CD8-positive, alpha-beta memory T cell (primary cell): ENCODE measurements at regions not wholly inside any gene's neighbourhood (a gene's known extent, or its start where the extent isn't known, plus 50 kb on each side); places are given as distances from the start of the nearest gene placed in this dataset.
A peak's percentile ranks its signal among the peaks of the same experiment; 100 is the strongest.

ENCODE experiments used
- CTCF ChIA-PET: fragments of 350-600 bp; sonication (Branson Sonifier 250); formaldehyde crosslinking; loops from one replicate; lab custom pipeline; 2021; ENCODE audit warnings: antibody characterized with exemption; lab: Charles Lee
- POLR2A ChIA-PET: fragments of 350-600 bp; sonication (Branson Sonifier 250); formaldehyde crosslinking; loops from one replicate; lab custom pipeline; 2021; ENCODE audit warnings: antibody characterized with exemption; lab: Charles Lee
- DNase-seq, 5 donors: peaks; one replicate each; pipeline versions ENCODE4 v3.0.0 to v3.0.0-alpha.2; 2020 to 2022; ENCODE audit warnings: mixed read lengths in 1 of 5
- H3K27ac ChIP-seq: one replicate; pipeline ENCODE4 v1.7.0; 2013; ENCODE audit warnings: low read depth, mild to moderate bottlenecking, low read length, moderate library complexity
- H3K27me3 ChIP-seq: 2 replicates; pipeline ENCODE4 v1.7.0; 2013; ENCODE audit warnings: low read length, mild to moderate bottlenecking; ENCODE audit not compliant: insufficient read depth, poor library complexity, severe bottlenecking
- H3K36me3 ChIP-seq: 2 replicates; pipeline ENCODE4 v1.7.0; 2013; ENCODE audit warnings: mild to moderate bottlenecking, low read length, moderate library complexity; ENCODE audit not compliant: insufficient read depth
- H3K4me1 ChIP-seq: 2 replicates; pipeline ENCODE4 v1.7.0; 2013; ENCODE audit warnings: mild to moderate bottlenecking, low read length, moderate library complexity; ENCODE audit not compliant: insufficient read depth
- H3K4me3 ChIP-seq: 2 replicates; pipeline ENCODE4 v1.7.0; 2013; ENCODE audit warnings: mild to moderate bottlenecking, low read length
- H3K9me3 ChIP-seq: 2 replicates; pipeline ENCODE4 v1.7.0; 2013; ENCODE audit warnings: mild to moderate bottlenecking, low read length
- H3K27ac Mint-ChIP-seq, 8 donors: one replicate each; pipeline ENCODE4 v1.8.0; 2020 to 2021; ENCODE audit warnings: mixed read lengths in 8 of 8, mild to moderate bottlenecking in 6 of 8, inconsistent platforms in 3 of 8, moderate library complexity in 3 of 8
- H3K27me3 Mint-ChIP-seq, 2 donors: one replicate each; pipeline ENCODE4 v1.8.0; 2020 to 2021; ENCODE audit warnings: mixed read lengths in 2 of 2, mild to moderate bottlenecking in 1 of 2, moderate library complexity in 1 of 2
- H3K36me3 Mint-ChIP-seq, 3 donors: one replicate each; pipeline ENCODE4 v1.8.0; 2020 to 2021; ENCODE audit warnings: mixed read lengths in 3 of 3, inconsistent platforms in 1 of 3, mild to moderate bottlenecking in 1 of 3
- H3K4me1 Mint-ChIP-seq, 3 donors: one replicate each; pipeline ENCODE4 v1.8.0; 2020 to 2021; ENCODE audit warnings: mixed read lengths in 3 of 3, inconsistent platforms in 1 of 3, mild to moderate bottlenecking in 1 of 3
- H3K4me3 Mint-ChIP-seq, 7 donors: one replicate each; pipeline ENCODE4 v1.8.0; 2020 to 2021; ENCODE audit warnings: mixed read lengths in 7 of 7, mild to moderate bottlenecking in 6 of 7, moderate library complexity in 4 of 7, inconsistent platforms in 2 of 7
- H3K9me3 Mint-ChIP-seq, 5 donors: one replicate each; pipeline ENCODE4 v1.8.0; 2020 to 2022; ENCODE audit warnings: mixed read lengths in 5 of 5, mild to moderate bottlenecking in 3 of 5, moderate library complexity in 2 of 5, inconsistent platforms in 1 of 5

DNA sequence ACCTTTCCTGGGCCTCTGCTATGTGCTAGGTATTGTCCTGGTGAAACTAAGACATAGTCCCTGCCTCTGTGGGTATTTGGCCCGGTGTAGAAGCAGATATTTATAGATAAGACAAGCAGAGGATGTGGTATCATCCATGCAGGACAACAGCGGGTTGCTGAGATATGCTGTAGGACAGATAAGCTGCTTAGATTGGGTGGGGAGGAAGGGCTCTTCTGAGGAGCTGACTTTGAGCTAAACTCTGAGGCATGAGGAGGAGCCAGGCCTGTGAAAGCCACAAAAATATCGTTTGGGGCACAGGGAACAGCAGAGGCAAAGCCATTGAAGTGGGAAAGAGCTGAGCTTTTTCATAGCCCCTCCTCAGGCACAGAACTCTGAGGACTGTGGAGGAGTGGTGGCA is 492.5 kb upstream of the CFAP20DC start:
- peak overlapping the region in 1 of 8 donors; percentile 55 for H3K27ac Mint-ChIP-seq
- peaks cover 0 to 5% (median 2%) of the 10 kb centered on the region in 3 donors for H3K36me3 Mint-ChIP-seq
- ChIA-PET POLR2A (no interaction called here), CTCF (no interaction called here)
- Histone ChIP-seq H3K4me3 (no peak overlapping the region), H3K4me1 (peaks cover 10% of the 10 kb centered on the region), H3K27me3 (no peaks in the 10 kb centered on the region), H3K9me3 (no peaks in the 10 kb centered on the region), H3K27ac (no peak overlapping the region), H3K36me3 (no peaks in the 10 kb centered on the region)
- no peak overlapping the region for H3K4me3 Mint-ChIP-seq
- no peak for DNase-seq
- peaks cover 0 to 1% of the 10 kb centered on the region in 2 donors for H3K27me3 Mint-ChIP-seq
- no peaks in the 10 kb centered on the region for H3K9me3 Mint-ChIP-seq
- peaks cover 10 to 34% (median 22%) of the 10 kb centered on the region in 3 donors for H3K4me1 Mint-ChIP-seq

DNA sequence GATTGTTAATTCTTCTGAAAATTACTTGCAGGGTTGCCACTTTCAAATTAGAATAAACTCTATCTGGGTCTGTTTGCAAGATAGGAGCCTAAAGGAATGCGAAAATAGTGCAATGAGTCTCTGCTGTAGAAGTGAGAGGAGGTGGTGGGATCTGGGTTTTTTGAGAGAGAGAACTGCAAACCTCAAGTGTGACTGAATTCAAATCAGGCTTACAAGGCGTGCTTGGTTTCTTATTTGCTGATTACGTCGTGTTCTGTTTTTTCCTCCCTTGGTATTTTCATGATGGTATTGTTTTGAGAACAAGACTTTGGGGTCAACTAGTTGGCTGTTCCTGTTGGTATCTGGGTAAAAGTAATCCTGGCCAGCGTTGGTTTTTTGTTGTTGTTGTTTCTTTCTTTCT is 490.9 kb upstream of the CFAP20DC start:
- CTCF ChIA-PET = no interaction called here
- POLR2A ChIA-PET = no interaction called here
- Histone ChIP-seq H3K27ac (no peak overlapping the region), H3K27me3 (no peaks in the 10 kb centered on the region), H3K4me1 (peaks cover 10% of the 10 kb centered on the region), H3K36me3 (no peaks in the 10 kb centered on the region), H3K9me3 (no peaks in the 10 kb centered on the region), H3K4me3 (no peak overlapping the region)
- peak overlapping the region in 3 of 7 donors; percentile 23 to 36 (median 27) for H3K4me3 Mint-ChIP-seq
- peaks cover 0 to 1% of the 10 kb centered on the region in 2 donors for H3K27me3 Mint-ChIP-seq
- no peak for DNase-seq
- peaks cover 0 to 5% (median 2%) of the 10 kb centered on the region in 3 donors for H3K36me3 Mint-ChIP-seq
- H3K9me3 Mint-ChIP-seq = no peaks in the 10 kb centered on the region
- H3K4me1 Mint-ChIP-seq = peaks cover 10 to 34% (median 22%) of the 10 kb centered on the region in 3 donors
- peak overlapping the region in 2 of 8 donors; percentile 13 to 25 for H3K27ac Mint-ChIP-seq

DNA sequence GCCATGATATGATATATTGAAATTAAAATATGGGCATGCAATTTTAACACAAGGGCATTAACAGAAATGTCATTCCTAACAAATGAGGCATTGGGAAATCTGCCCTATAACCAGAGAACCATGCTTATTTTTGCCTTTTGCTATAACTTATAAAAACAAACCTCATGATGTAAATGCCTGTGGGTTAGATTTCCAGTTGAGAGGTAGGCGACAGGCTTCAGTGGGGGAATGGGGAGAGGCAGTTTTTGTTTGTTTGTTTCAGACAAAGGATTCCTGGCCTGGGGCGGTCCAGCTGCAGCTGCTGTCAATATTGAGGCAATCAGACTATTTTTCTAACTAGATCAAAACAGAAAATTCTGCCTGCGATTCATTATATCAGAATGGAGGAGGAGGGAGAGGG is 490.4 kb upstream of the CFAP20DC start:
- POLR2A ChIA-PET = no interaction called here
- H3K36me3 ChIP-seq = no peaks in the 10 kb centered on the region
- peak overlapping the region in 3 of 8 donors; percentile 25 to 46 (median 43) for H3K27ac Mint-ChIP-seq
- H3K4me3 Mint-ChIP-seq = no peak overlapping the region
- H3K4me1 ChIP-seq = peaks cover 10% of the 10 kb centered on the region
- no peaks in the 10 kb centered on the region for H3K9me3 Mint-ChIP-seq
- peaks cover 0 to 1% of the 10 kb centered on the region in 2 donors for H3K27me3 Mint-ChIP-seq
- H3K27ac ChIP-seq = no peak overlapping the region
- DNase-seq = no peak
- CTCF ChIA-PET = no interaction called here
- no peaks in the 10 kb centered on the region for H3K27me3 ChIP-seq
- H3K36me3 Mint-ChIP-seq = peaks cover 0 to 5% (median 2%) of the 10 kb centered on the region in 3 donors
- no peaks in the 10 kb centered on the region for H3K9me3 ChIP-seq
- peaks cover 10 to 34% (median 22%) of the 10 kb centered on the region in 3 donors for H3K4me1 Mint-ChIP-seq
- H3K4me3 ChIP-seq = no peak overlapping the region

GRCh38 chr3:59538753-59539432 is 489.1 kb upstream of the CFAP20DC start:
- Mint-ChIP-seq H3K27me3 (peaks cover 0 to 1% of the 10 kb centered on the region in 2 donors), H3K36me3 (no peaks in the 10 kb centered on the region), H3K27ac (no peak overlapping the region), H3K9me3 (no peaks in the 10 kb centered on the region), H3K4me1 (peaks cover 10 to 34% (median 22%) of the 10 kb centered on the region in 3 donors), H3K4me3 (no peak overlapping the region)
- H3K4me3 ChIP-seq = no peak overlapping the region
- no peaks in the 10 kb centered on the region for H3K27me3 ChIP-seq
- no peaks in the 10 kb centered on the region for H3K36me3 ChIP-seq
- ChIA-PET CTCF (no interaction called here), POLR2A (no interaction called here)
- no peaks in the 10 kb centered on the region for H3K9me3 ChIP-seq
- H3K4me1 ChIP-seq = peaks cover 10% of the 10 kb centered on the region
- DNase-seq = no peak
- H3K27ac ChIP-seq = no peak overlapping the region

GRCh38 chr3:59535791-59536221 is 486.0 kb upstream of the CFAP20DC start:
- Mint-ChIP-seq H3K36me3 (no peaks in the 10 kb centered on the region), H3K4me1 (peaks cover 5 to 10% (median 9%) of the 10 kb centered on the region in 3 donors), H3K27ac (no peak overlapping the region), H3K9me3 (no peaks in the 10 kb centered on the region), H3K27me3 (peaks cover 0 to 1% of the 10 kb centered on the region in 2 donors), H3K4me3 (no peak overlapping the region)
- DNase-seq = no peak
- CTCF ChIA-PET = no interaction called here
- H3K4me3 ChIP-seq = no peak overlapping the region
- no peaks in the 10 kb centered on the region for H3K27me3 ChIP-seq
- H3K4me1 ChIP-seq = no peaks in the 10 kb centered on the region
- H3K36me3 ChIP-seq = no peaks in the 10 kb centered on the region
- POLR2A ChIA-PET = no interaction called here
- no peak overlapping the region for H3K27ac ChIP-seq
- H3K9me3 ChIP-seq = no peaks in the 10 kb centered on the region

- POLR2A ChIA-PET = no interaction called here
- CTCF ChIA-PET = no interaction called here
- Mint-ChIP-seq H3K27ac (no peak overlapping the region), H3K36me3 (no peaks in the 10 kb centered on the region), H3K27me3 (no peaks in the 10 kb centered on the region), H3K9me3 (no peaks in the 10 kb centered on the region), H3K4me1 (peaks cover 0 to 4% (median 0%) of the 10 kb centered on the region in 3 donors), H3K4me3 (no peak overlapping the region)
- H3K36me3 ChIP-seq = no peaks in the 10 kb centered on the region
- no peak overlapping the region for H3K4me3 ChIP-seq
- no peaks in the 10 kb centered on the region for H3K27me3 ChIP-seq
- no peaks in the 10 kb centered on the region for H3K4me1 ChIP-seq
- no peak overlapping the region for H3K27ac ChIP-seq
- no peaks in the 10 kb centered on the region for H3K9me3 ChIP-seq
- DNase-seq = no peak
Measured at GRCh38 chr3:59531994-59532393, 482.2 kb upstream of the CFAP20DC start.

- CTCF ChIA-PET = no interaction called here
- no peaks in the 10 kb centered on the region for H3K36me3 Mint-ChIP-seq
- H3K27me3 Mint-ChIP-seq = no peaks in the 10 kb centered on the region
Measured at GRCh38 chr3:59531066-59531745, 481.4 kb upstream of the CFAP20DC start.

GRCh38 chr3:59528251-59528650 is 478.4 kb upstream of the CFAP20DC start:
- Mint-ChIP-seq H3K27ac (no peak overlapping the region), H3K36me3 (no peaks in the 10 kb centered on the region), H3K27me3 (peaks cover 1 to 3% of the 10 kb centered on the region in 2 donors), H3K9me3 (peaks cover 0 to 3% (median 0%) of the 10 kb centered on the region in 5 donors), H3K4me1 (peaks cover 0 to 4% (median 0%) of the 10 kb centered on the region in 3 donors), H3K4me3 (no peak overlapping the region)
- POLR2A ChIA-PET = no interaction called here
- no peaks in the 10 kb centered on the region for H3K36me3 ChIP-seq
- H3K9me3 ChIP-seq = no peaks in the 10 kb centered on the region
- no peaks in the 10 kb centered on the region for H3K4me1 ChIP-seq
- no peaks in the 10 kb centered on the region for H3K27me3 ChIP-seq
- CTCF ChIA-PET = no interaction called here
- no peak for DNase-seq
- no peak overlapping the region for H3K4me3 ChIP-seq
- no peak overlapping the region for H3K27ac ChIP-seq

More at GRCh38 chr3:59531066-59531745, 481.4 kb upstream of the CFAP20DC start:
- H3K4me3 ChIP-seq = no peak overlapping the region
- no peak for DNase-seq
- Mint-ChIP-seq H3K4me3 (no peak overlapping the region), H3K27ac (no peak overlapping the region), H3K4me1 (peaks cover 0 to 4% (median 0%) of the 10 kb centered on the region in 3 donors), H3K9me3 (no peaks in the 10 kb centered on the region)
- no peak overlapping the region for H3K27ac ChIP-seq
- H3K36me3 ChIP-seq = no peaks in the 10 kb centered on the region
- no peaks in the 10 kb centered on the region for H3K27me3 ChIP-seq
- POLR2A ChIA-PET = no interaction called here
- no peaks in the 10 kb centered on the region for H3K9me3 ChIP-seq
- no peaks in the 10 kb centered on the region for H3K4me1 ChIP-seq
